MM.1S (cell line): ENCODE measurements at regions not wholly inside any gene's neighbourhood (a gene's known extent, or its start where the extent isn't known, plus 50 kb on each side); places are given as distances from the start of the nearest gene placed in this dataset.

Experiments used
- DNase-seq: peaks from one replicate; pipeline ENCODE4 v3.0.0-alpha.2; 2015
- H2AFZ ChIP-seq: fragments of 300-600 bp; sonication (generic); 2 replicates; pipeline ENCODE4 v1.6.0; 2016; ENCODE audit warnings: antibody characterized with exemption, low read length
- H3F3A ChIP-seq: fragments of 300-600 bp; sonication (generic); 2 replicates; pipeline ENCODE4 v1.6.1; 2016; ENCODE audit warnings: mild to moderate bottlenecking, antibody characterized with exemption, low read length, moderate library complexity, mixed read lengths; ENCODE audit not compliant: insufficient read depth
- H3K27ac ChIP-seq: fragments of 300-600 bp; sonication (generic); 2 replicates; pipeline ENCODE4 v1.5.1; 2016; ENCODE audit warnings: mild to moderate bottlenecking, low read length
- H3K27me3 ChIP-seq: fragments of 300-600 bp; sonication (generic); replicated peaks from 2 replicates; pipeline ENCODE4 v1.6.0; 2016; ENCODE audit warnings: low read length; ENCODE audit not compliant: insufficient read depth
- H3K36me3 ChIP-seq: fragments of 300-600 bp; sonication (generic); replicated peaks from 2 replicates; pipeline ENCODE4 v1.6.1; 2016; ENCODE audit warnings: mild to moderate bottlenecking, low read length, mixed read lengths; ENCODE audit not compliant: insufficient read depth
- H3K4me1 ChIP-seq: fragments of 300-600 bp; sonication (generic); 2 replicates; pipeline ENCODE4 v1.6.1; 2016; ENCODE audit warnings: low read length, mixed read lengths
- H3K4me2 ChIP-seq: fragments of 300-600 bp; sonication (generic); 2 replicates; pipeline ENCODE4 v1.6.0; 2016; ENCODE audit warnings: low read depth, low read length
- H3K4me3 ChIP-seq: fragments of 300-600 bp; sonication (generic); 2 replicates; pipeline ENCODE4 v1.5.1; 2016; ENCODE audit warnings: low read length, mixed read lengths
- H3K79me2 ChIP-seq: fragments of 300-600 bp; sonication (generic); 2 replicates; pipeline ENCODE4 v1.6.1; 2016; ENCODE audit warnings: mixed run types, low read length, mixed read lengths
- H3K9ac ChIP-seq: fragments of 300-600 bp; sonication (generic); 2 replicates; pipeline ENCODE4 v1.6.1; 2016; ENCODE audit warnings: low read length, mixed read lengths
- H3K9me2 ChIP-seq: fragments of 300-600 bp; sonication (generic); replicated peaks from 2 replicates; pipeline ENCODE4 v1.6.1; 2016; ENCODE audit warnings: mild to moderate bottlenecking, low read length, mixed read lengths; ENCODE audit not compliant: insufficient read depth
- H3K9me3 ChIP-seq: fragments of 300-600 bp; sonication (generic); replicated peaks from 2 replicates; pipeline ENCODE4 v1.6.1; 2016; ENCODE audit warnings: mild to moderate bottlenecking, low read length, mixed read lengths; ENCODE audit not compliant: insufficient read depth
- H4K20me1 ChIP-seq: fragments of 300-600 bp; sonication (generic); 2 replicates; pipeline ENCODE4 v1.6.1; 2016; ENCODE audit warnings: mild to moderate bottlenecking, low read length, moderate library complexity, mixed read lengths; ENCODE audit not compliant: insufficient read depth
- EZH2 ChIP-seq: fragments of 300-600 bp; sonication (generic); optimal IDR thresholded peaks from 2 replicates; pipeline ENCODE3; 2017; ENCODE audit warnings: low read depth, mild to moderate bottlenecking, antibody characterized with exemption, low read length, mixed read lengths
- EZH2phosphoT487 ChIP-seq: fragments of 300-600 bp; sonication (generic); IDR thresholded peaks from 2 replicates; pipeline ENCODE4 v1.6.1; 2018; ENCODE audit warnings: antibody characterized with exemption, low read length
- TF ChIP-seq, protein P1 (sequence below): fragments of 300-600 bp; sonication (generic); IDR thresholded peaks from 2 replicates; pipeline ENCODE4 v1.5.1; 2016; ENCODE audit warnings: antibody characterized with exemption, low read length, mixed read lengths

DNA sequence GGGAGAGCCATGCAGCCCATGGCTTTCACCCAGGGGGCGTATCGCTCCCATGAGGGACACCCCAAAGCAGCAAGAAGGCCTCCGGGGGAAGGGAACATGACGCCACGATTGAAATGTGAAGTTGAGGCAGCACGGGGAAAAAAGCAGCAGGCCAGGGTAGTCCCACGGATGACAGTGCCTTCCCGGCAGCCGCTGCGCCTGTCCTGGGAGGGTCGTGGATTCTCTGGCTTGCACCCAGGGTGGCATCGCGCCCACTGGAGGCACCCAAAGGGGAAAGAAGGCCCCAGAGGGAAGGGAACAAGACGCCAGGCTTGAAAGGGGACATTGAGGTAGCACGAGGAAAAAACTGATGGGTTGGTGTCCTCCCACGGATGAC lies 161.6 kb upstream of the ALG10B start:
- Histone ChIP-seq H3K9me2 (no peaks in the 10 kb centered on the region), H3K36me3 (no peaks in the 10 kb centered on the region), H3K79me2 (no peaks in the 10 kb centered on the region), H3K9me3 (no peaks in the 10 kb centered on the region), H3K4me1 (no peaks in the 10 kb centered on the region), H3F3A (no peaks in the 10 kb centered on the region), H3K27me3 (no peaks in the 10 kb centered on the region), H3K27ac (no peak overlapping the region), H3K9ac (no peak overlapping the region), H3K4me3 (no peak overlapping the region), H4K20me1 (no peaks in the 10 kb centered on the region), H3K4me2 (no peak overlapping the region), H2AFZ (no peak overlapping the region)
- no peak for DNase-seq
- TF ChIP-seq EZH2 (no peak), EZH2phosphoT487 (no peak)
- TF ChIP-seq, protein P1, sequence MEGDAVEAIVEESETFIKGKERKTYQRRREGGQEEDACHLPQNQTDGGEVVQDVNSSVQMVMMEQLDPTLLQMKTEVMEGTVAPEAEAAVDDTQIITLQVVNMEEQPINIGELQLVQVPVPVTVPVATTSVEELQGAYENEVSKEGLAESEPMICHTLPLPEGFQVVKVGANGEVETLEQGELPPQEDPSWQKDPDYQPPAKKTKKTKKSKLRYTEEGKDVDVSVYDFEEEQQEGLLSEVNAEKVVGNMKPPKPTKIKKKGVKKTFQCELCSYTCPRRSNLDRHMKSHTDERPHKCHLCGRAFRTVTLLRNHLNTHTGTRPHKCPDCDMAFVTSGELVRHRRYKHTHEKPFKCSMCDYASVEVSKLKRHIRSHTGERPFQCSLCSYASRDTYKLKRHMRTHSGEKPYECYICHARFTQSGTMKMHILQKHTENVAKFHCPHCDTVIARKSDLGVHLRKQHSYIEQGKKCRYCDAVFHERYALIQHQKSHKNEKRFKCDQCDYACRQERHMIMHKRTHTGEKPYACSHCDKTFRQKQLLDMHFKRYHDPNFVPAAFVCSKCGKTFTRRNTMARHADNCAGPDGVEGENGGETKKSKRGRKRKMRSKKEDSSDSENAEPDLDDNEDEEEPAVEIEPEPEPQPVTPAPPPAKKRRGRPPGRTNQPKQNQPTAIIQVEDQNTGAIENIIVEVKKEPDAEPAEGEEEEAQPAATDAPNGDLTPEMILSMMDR, result no peak

DNA sequence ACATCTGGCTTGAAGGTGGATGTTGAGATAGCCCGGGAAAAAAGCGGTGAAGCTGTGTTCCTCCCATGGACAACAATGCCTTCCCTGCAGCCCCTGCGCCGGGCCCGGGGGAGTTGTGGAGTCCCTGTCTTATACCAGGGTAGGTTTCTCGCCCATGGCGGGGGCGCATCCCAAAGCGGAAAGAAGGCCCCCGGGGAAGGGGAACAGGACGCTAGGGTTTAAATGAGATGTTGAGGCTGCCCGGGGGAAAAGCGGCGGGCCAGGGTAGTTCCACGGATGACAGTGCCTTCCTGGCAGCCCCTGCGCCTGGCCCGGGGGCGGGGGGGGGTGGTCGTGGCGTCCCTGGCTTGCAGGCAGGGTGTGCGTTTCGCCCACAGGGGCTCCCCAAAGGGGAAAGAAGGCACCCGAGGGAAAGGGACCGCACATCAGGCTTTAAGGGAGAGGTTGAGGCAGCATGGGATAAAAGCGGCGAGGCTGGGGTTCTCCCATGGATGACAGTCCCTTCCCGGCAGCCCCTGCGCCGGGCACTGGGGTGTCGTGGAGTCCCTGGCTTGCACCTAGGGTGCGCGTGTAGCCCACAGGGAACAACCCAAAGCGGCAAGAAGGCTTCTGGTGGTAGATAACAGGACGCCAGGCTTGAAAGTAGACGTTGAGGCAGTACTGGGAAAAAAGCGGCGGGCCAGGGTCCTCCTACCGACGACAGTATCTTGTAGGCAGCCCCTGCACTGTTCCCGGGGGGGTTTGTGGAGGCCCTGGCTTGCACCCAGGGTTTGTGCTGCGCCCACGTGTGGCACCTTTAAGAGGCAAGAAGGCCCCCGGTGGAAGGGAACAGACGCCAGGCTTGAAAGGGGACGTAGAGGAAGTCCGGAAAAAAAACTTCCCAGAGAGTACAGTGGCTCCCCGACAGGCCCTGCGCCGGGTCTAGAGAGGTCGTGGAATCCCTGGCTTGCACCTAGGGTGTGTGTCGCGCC lies 160.8 kb upstream of the ALG10B start:
- DNase-seq, result no peak
- TF ChIP-seq, protein P1, result no peak
- TF ChIP-seq EZH2phosphoT487, result no peak
- TF ChIP-seq EZH2, result no peak
- H3K4me3 ChIP-seq, result no peak overlapping the region
- H4K20me1 ChIP-seq, result no peaks in the 10 kb centered on the region
- no peaks in the 10 kb centered on the region for H3K9me2 ChIP-seq
- no peak overlapping the region for H3K9ac ChIP-seq
- no peaks in the 10 kb centered on the region for H3K36me3 ChIP-seq
- no peak overlapping the region for H2AFZ ChIP-seq
- H3K4me2 ChIP-seq, result no peak overlapping the region
- no peaks in the 10 kb centered on the region for H3K4me1 ChIP-seq
- no peaks in the 10 kb centered on the region for H3K27me3 ChIP-seq
- no peak overlapping the region for H3K27ac ChIP-seq
- H3K9me3 ChIP-seq, result no peaks in the 10 kb centered on the region
- H3K79me2 ChIP-seq, result no peaks in the 10 kb centered on the region
- H3F3A ChIP-seq, result no peaks in the 10 kb centered on the region

DNA sequence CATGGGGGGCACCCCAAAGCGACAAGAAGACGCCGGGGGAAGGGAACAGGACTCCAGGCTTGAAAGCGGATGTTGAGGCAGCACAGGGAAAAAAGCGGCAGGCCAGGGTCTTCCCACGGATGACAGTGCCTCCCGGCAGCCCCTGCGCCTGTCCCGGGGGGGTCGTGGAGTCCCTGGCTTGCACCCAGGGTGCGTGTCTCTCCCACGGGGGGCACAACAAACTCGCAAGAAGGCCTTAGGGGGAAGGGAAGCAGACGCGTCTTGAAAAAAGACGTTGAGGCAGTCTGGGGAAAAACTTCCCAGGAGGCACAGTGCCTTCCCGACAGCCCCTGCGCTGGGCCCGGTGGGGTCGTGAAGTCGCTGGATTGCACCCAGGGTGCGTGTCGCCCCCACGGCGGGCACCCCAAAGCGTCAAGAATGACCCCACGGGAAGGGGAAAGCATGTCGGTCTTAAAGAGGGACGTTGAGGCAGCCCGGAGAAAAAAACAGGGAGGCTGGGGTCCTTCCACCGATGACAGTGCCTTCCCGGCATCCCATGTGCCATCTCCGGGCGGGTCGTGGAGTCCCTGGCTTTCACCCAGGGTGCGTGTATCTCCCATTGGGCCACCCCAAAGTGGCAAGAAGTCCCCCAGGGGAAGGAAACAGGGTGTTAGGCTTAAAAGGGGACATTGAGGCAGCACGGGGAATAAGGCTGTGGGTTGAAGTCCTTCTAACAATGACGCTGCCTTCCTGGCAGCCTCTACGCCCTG lies 159.9 kb upstream of the ALG10B start:
- no peak overlapping the region for H3K27ac ChIP-seq
- no peaks in the 10 kb centered on the region for H3K9me3 ChIP-seq
- no peaks in the 10 kb centered on the region for H3K9me2 ChIP-seq
- no peak overlapping the region for H3K9ac ChIP-seq
- H2AFZ ChIP-seq, result no peak overlapping the region
- no peaks in the 10 kb centered on the region for H3K27me3 ChIP-seq
- no peak overlapping the region for H3K4me3 ChIP-seq
- no peaks in the 10 kb centered on the region for H3K4me1 ChIP-seq
- no peaks in the 10 kb centered on the region for H4K20me1 ChIP-seq
- no peaks in the 10 kb centered on the region for H3F3A ChIP-seq
- DNase-seq, result no peak
- H3K79me2 ChIP-seq, result no peaks in the 10 kb centered on the region
- TF ChIP-seq, protein P1, result no peak
- H3K4me2 ChIP-seq, result no peak overlapping the region
- H3K36me3 ChIP-seq, result no peaks in the 10 kb centered on the region
